NB4 (cell line): ENCODE measurements at regions not wholly inside any gene's neighbourhood (a gene's known extent, or its start where the extent isn't known, plus 50 kb on each side); places are given as distances from the start of the nearest gene placed in this dataset.

ENCODE experiments used
- CTCF ChIP-seq: IDR thresholded peaks from one replicate; pipeline ENCODE4 v1.5.1; 2012; ENCODE audit warnings: low read depth, low read length
- POLR2A ChIP-seq: IDR thresholded peaks from 2 replicates; pipeline ENCODE4 v1.6.1; 2011; ENCODE audit warnings: mild to moderate bottlenecking; ENCODE audit not compliant: insufficient read length; ENCODE audit errors: extremely low read depth

GRCh38 chr14:22509036-22509709 lies 79.9 kb downstream of the DAD1 start:
- TF ChIP-seq POLR2A (no peak), CTCF (no peak)
